Ishikawa (cell line): ENCODE measurements at regions not wholly inside any gene's neighbourhood (a gene's known extent, or its start where the extent isn't known, plus 50 kb on each side); places are given as distances from the start of the nearest gene placed in this dataset.

Experiments
- CEBPB ChIP-seq: IDR thresholded peaks from 2 replicates; pipeline ENCODE4 v1.6.1; 2012
- CREB1 ChIP-seq: IDR thresholded peaks from 2 replicates; pipeline ENCODE4 v1.6.1; 2012; ENCODE audit warnings: low read depth
- EGR1 ChIP-seq: IDR thresholded peaks from 2 replicates; pipeline ENCODE4 v1.6.1; 2012
- EP300 ChIP-seq: IDR thresholded peaks from 2 replicates; pipeline ENCODE4 v1.6.1; 2012; ENCODE audit warnings: borderline replicate concordance
- FOXM1 ChIP-seq: IDR thresholded peaks from 2 replicates; pipeline ENCODE4 v1.6.1; 2012; ENCODE audit warnings: low read depth, borderline replicate concordance
- NFIC ChIP-seq: IDR thresholded peaks from 2 replicates; pipeline ENCODE4 v1.6.1; 2012
- RAD21 ChIP-seq: IDR thresholded peaks from 2 replicates; pipeline ENCODE4 v1.6.1; 2012; ENCODE audit warnings: low read depth
- REST ChIP-seq: IDR thresholded peaks from 2 replicates; pipeline ENCODE4 v1.6.1; 2012; ENCODE audit warnings: low read depth, mild to moderate bottlenecking
- TAF1 ChIP-seq: IDR thresholded peaks from 2 replicates; pipeline ENCODE4 v1.6.1; 2012; ENCODE audit warnings: low read depth, mild to moderate bottlenecking
- TCF12 ChIP-seq: IDR thresholded peaks from 2 replicates; pipeline ENCODE4 v1.6.1; 2012; ENCODE audit warnings: low read depth
- TEAD4 ChIP-seq: IDR thresholded peaks from 2 replicates; pipeline ENCODE4 v1.6.1; 2012
- USF1 ChIP-seq: IDR thresholded peaks from 2 replicates; pipeline ENCODE4 v1.6.1; 2012
- YY1 ChIP-seq: IDR thresholded peaks from 2 replicates; pipeline ENCODE4 v1.6.1; 2012; ENCODE audit warnings: low read depth
- ZBTB7A ChIP-seq: IDR thresholded peaks from 2 replicates; pipeline ENCODE4 v1.6.1; 2012; ENCODE audit warnings: low read depth
- TF ChIP-seq, protein P1 (sequence below): IDR thresholded peaks from 2 replicates; pipeline ENCODE4 v1.6.1; 2012

DNA sequence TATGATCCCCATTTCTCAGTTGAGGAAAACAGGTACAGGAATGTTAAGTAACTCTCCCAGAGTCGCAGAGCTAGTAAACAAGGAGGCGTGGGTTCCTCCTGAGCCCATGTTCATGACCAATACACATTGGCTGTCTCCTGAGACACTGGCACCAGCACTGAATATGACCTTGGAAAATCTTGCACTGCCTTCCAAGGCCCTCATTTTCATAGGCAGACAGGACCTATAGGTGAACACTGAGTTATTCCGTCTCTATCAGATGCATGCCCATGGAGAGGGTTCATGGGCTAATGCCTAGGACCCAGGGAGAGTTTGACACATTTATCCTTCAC is 504.8 kb downstream of the RFC3 start:
- TF ChIP-seq, protein P1, sequence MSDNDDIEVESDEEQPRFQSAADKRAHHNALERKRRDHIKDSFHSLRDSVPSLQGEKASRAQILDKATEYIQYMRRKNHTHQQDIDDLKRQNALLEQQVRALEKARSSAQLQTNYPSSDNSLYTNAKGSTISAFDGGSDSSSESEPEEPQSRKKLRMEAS: no peak
- TF ChIP-seq TCF12 (no peak), REST (no peak), NFIC (no peak), YY1 (no peak)

- TF ChIP-seq EGR1: no peak
- no peak for TF ChIP-seq TAF1
- no peak for TF ChIP-seq USF1
- TF ChIP-seq RAD21: no peak
- no peak for TF ChIP-seq EP300
- no peak for TF ChIP-seq TEAD4
- no peak for TF ChIP-seq REST
- no peak for TF ChIP-seq NFIC
- no peak for TF ChIP-seq ZBTB7A
- no peak for TF ChIP-seq FOXM1
- TF ChIP-seq YY1: no peak
- TF ChIP-seq CEBPB: no peak
- TF ChIP-seq, protein P1: no peak
- TF ChIP-seq TCF12: no peak
- TF ChIP-seq CREB1: no peak
These were observed 517.4 kb downstream of the RFC3 start for GRCh38 chr13:34335014-34336007.

GRCh38 chr13:34338102-34338501 is 520.2 kb downstream of the RFC3 start:
- TF ChIP-seq CEBPB: no peak
- TF ChIP-seq TEAD4: no peak
- TF ChIP-seq, protein P1: no peak

GRCh38 chr13:34340534-34340933 is 522.6 kb downstream of the RFC3 start:
- TF ChIP-seq TAF1: no peak
- TF ChIP-seq EP300: no peak
- no peak for TF ChIP-seq USF1
- no peak for TF ChIP-seq YY1
- TF ChIP-seq CREB1: no peak
- TF ChIP-seq TCF12: no peak
- no peak for TF ChIP-seq FOXM1
- no peak for TF ChIP-seq CEBPB
- no peak for TF ChIP-seq NFIC
- no peak for TF ChIP-seq RAD21
- no peak for TF ChIP-seq EGR1
- TF ChIP-seq, protein P1: no peak
- TF ChIP-seq TEAD4: no peak
- no peak for TF ChIP-seq ZBTB7A
- TF ChIP-seq REST: no peak
